ENCODE measurements at regions not wholly inside any gene's neighbourhood (a gene's known extent, or its start where the extent isn't known, plus 50 kb on each side); places are given as distances from the start of the nearest gene placed in this dataset.

- intact Hi-C loops (cut with DNase I, micrococcal nuclease), result no loop called here
- DNase-seq (no peak), ATAC-seq (no peak)
These were observed 61.3 kb upstream of the PLD5 start for GRCh38 chr1:242585616-242586359.

DNA sequence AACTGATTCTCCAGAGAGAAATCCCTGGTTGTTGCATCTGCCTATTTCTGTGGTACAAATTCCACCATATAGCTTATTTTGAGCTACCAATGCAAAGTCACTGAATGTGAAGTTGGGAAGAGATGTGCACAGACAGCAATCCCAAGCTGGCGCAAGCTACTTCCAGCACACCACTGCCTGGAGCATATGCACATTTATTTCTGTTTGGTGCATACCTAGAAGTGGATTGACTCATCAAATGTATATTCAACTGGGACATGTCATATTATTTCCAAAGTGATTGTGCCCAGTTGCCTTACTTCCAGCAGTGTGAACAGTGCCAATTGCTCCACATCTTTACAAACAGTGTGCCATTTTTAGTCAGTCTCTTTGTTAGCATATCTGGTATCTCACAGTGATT is 58.2 kb upstream of the PLD5 start:
- intact Hi-C loops (cut with DNase I, micrococcal nuclease), result no loop called here
- no peak for ATAC-seq
- DNase-seq, result no peak

GRCh38 chr1:242579528-242580235 is 55.2 kb upstream of the PLD5 start:
- ATAC-seq (no peak), DNase-seq (no peak)
- intact Hi-C loops (cut with DNase I, micrococcal nuclease), result no loop called here
